HPDE6-E6E7 (cell line): ENCODE measurements at regions not wholly inside any gene's neighbourhood (a gene's known extent, or its start where the extent isn't known, plus 50 kb on each side); places are given as distances from the start of the nearest gene placed in this dataset.

Source experiments
- DNase-seq: peaks from one replicate; pipeline ENCODE4 v3.0.0; 2011; ENCODE audit warnings: missing footprints; ENCODE audit errors: extremely low spot score

DNA sequence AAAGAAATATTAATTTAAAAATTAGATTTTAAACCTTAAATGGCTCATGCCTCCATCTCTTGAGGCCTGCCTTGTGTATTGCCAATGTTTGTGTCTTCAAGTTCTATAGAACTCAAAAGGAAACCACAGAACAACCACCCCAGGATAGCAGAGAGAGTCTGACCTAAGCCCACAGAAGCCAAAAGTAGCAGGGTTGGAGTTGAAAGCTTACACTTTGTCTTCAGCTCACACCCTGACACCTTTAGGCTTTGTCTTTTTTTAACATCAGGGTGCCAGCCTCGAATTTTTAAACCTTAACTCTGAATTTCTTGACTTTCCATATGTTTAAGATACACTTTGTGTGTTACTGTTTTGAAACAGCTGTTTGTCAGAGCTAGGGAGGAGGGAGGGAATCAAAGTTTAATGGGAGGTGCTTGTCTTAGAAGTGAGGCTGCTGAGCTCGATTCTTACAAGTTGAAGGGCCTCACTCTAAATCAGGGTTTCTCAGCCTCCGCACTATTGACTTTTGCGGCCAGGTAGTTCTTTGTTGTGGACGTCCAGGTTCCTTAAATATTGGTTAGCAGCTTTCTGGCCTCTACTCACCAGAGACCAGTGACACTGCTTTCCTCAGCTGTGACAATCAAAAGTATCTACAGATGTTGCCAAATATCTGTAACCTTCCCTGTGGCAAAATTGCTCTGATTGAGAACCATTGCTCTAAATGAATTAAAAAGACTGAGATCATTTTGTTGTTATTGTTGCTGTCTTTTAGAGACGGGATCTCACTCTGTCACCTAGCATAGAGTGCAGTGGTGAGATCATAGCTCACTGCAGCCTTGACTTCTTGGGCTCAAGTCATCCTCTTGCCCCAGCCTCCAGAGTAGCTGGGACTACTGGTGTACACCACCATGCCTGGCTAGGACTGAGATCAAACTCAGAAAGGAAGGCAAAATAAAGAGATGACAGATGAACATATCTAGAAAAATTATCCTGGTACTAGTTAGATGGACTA lies 139.2 kb upstream of the EOMES start:
- DNase-seq: no peak

DNA sequence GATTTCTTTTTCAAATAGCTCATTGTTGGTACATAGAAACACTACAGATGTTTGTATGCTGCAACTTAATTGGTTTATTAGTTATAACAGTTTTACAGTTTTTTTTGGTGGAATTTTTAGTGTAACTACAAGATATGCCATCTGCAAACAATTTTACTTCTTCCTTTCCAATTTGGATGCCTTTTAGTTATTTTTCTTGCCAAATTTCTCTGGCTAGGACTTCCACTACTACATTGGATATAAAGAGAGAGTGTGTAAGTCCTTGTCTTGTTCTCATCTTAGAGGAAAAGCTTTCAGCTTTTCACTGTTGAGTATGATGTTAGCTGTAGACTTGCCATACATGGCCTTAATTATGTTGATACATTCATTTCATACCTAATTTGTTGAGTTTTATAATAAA lies 143.6 kb upstream of the EOMES start:
- DNase-seq: no peak

DNA sequence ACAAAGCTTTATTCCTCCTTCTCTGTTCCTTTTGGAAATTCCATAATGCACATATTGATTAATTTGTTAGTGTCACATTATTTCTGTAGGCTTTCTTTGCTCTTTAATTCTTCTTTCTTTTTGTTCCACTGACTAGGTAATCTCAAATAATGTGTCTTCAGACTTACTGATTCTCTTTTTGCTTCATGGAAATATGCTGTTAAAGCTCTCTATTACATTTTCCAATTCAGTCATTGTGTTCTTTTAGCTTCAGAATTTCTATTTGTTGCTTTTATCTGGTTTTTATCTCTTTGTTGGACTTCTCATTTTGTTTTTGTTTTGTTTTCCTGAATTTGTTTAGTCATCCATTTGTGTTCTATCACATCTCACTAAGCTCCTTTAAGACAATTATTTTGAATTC lies 147.0 kb upstream of the EOMES start:
- DNase-seq: no peak

DNA sequence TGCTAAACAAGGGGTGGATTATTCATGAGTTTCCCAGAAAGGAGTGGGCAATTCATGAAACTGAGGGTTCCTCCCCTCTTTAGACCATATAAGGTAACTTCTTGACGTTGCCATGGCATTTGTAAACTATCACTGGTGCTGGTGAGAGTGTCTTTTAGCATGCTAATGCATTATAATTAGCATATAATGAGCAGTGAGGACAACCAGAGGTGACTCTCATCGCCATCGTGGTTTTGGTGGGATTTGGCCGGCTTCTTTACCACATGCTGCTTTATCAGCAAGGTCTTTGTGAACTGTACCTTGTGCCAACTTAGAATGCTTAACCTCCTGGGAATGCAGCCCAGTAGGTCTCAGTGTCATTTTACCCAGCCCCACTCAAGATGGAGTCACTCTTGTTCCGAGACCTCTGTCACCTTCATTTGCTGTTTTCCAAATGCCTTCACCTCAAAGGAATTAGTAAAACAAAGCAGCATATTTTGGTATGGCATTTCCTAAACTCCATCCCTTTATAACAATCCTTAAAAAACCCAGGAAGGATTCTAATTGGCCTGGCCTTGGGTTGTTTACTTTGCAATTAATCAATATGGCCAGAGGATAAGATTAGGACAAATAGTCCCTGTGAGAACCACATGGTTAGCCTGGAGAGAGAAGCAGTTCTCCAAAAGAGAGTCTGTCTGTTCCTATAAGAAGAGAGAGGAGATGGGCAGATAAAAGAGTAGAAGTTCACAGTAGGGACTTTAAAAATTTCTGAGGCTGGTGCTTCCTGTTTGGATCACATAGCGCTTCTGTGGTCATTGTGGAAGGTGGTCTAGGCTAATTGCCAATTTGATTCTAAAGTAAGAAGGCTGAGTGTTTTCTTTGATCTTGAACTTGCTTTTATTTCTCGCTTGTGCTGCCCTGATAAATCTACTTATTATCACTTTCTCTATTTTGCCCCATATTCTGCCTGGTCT lies 155.2 kb upstream of the EOMES start:
- no peak for DNase-seq

DNA sequence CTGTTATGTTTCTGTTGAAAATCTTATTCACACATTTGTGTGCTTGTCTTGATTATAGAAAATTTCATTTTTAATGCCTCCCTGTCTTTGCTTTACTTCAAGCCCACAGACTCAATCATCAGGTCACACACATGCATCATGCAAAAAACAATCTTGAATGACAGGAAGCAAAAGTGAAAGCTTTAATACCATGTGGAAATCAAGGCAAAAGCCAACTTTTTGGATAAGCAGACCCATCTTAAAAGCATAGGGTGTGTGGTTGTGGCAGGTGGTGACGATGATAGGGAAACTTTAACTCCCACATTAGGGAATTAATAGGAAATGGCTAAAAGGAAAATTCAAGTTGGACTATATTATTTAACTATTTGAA lies 155.9 kb upstream of the EOMES start:
- DNase-seq: no peak

DNA sequence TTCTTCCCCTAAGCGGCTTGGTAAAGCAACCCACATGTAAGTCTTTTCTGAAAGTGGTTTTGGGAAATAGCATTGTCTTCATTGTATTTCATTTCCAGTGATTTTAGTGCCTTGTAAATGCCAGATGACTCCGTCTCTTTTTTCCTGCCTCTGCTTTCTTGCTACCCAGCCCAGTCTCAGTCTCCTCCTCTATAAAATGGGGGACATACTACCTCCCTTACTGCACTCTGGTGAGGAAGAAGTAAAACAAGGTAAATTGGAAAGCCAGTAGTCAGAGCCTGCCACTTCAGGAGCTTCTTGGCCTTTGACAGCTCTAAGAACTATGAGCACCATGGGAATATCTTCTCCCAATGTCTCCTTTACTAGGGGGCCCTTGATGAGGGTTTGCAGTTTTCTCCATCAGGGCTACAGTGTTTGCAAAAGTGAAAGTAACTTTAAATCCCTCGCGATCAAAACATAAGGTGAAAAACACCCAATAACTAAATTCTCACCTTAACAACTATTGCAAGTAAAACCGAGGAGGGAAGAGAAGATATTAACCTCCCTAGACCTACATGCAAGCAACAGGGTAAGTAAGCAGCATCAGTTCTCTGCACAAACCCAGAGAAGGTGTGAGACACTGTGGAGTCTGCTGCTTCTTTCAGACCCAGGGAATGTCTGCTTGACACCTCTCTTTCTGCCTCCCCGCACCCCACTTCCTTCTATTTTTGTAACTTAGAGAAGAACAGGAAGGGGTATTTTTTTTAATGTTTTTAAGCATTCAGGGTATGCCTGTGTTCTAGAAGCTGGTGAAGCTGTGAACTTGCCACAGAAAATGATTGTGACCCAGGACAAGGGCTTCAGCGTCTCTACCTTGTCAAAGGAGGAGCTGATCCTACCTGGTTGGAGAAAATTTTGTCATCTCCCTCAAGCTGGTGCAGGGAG lies 159.1 kb upstream of the EOMES start:
- DNase-seq: no peak

DNA sequence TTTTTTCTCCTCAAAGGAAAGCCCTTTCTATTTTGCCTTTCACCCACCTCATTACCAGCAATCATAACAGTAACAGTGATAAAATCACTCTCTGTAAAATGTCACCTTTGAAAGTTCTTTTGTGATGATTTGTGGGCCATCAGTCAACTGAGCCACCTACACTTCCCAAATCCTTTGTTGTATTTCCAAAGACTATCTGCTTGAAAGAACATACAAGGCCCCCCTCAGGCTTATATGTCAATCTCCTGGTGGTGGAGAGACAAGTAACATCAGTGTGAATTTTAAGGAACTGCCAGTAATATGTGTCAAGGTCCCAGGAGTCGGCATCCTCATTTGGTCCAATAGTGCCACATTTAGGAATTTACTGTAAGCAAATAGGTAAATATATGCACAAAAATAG lies 161.1 kb upstream of the EOMES start:
- DNase-seq: no peak

DNA sequence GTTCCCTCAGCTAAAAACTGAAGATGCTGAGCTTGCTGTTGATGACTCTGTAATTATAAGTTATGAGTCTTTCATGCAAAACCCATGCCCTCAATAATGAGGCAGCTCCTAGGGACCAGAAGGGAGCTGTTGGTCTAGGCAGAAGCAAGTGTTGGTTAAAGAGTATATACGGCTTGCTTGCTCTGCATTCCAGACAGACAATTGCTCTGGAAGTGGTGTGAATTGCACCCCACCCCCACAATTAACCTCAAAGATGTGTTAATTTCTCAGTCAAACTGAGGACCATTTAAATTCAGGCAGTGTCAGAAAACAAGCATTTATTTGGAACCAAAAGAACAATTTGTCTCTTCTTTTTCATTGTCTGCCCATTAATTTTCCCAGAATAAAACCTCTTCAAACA lies 163.5 kb upstream of the EOMES start:
- DNase-seq: no peak

DNA sequence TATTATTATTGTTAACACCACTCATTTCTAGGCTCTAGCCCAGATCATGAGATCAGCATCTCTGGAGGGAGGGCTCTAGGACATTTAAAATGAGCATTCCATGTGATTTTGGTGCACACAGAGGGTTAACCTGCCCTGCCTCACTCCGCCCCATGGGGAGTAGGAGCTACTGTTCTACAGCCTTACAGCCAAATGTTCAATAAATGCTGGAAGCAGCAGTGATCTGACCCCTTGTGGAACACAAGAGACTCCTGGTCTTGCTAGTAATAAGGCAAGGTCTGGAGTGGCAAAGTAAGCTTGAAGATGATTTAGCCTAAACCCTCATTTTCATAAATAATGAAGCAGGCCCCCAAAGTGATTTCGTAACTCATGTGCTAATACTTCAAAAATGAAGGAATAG lies 166.4 kb upstream of the EOMES start:
- DNase-seq: no peak

DNA sequence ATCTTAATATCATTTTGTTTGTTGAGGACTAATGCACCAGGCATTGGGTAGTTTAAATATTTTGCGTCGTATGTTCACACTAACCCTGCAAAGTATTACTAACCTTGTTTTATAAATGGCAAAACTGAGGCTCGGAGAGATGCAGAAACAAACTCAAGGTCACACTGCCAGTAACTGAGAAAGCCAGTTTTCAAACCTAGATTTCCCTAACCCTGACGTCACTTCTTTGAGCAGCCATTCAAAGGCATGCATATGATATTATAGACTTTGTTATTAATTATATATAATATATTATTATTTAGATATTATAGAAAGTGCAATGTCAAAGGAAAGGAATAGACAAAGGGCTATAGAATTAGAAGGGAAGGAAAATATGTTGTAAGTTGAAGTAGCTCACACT lies 167.6 kb upstream of the EOMES start:
- DNase-seq: no peak

DNA sequence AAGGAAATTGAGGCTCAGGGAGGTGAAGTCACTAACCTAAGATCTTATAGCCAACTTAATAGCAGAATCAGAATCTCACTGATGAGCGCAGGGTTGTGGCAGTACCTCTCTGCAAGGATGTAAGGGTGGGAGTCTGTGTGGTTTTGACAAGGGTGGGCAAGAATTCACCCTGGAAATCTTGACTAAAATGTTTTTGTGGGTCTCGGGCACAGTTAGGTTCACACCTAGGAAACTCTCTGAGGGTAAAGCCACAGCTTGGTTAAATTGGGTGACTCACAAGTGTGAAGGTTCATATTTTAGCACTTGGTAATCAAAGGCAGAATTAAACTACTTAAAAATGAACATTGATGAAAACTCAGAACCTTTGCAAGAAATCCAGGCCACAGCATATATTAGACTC lies 178.2 kb upstream of the EOMES start:
- DNase-seq: no peak

DNA sequence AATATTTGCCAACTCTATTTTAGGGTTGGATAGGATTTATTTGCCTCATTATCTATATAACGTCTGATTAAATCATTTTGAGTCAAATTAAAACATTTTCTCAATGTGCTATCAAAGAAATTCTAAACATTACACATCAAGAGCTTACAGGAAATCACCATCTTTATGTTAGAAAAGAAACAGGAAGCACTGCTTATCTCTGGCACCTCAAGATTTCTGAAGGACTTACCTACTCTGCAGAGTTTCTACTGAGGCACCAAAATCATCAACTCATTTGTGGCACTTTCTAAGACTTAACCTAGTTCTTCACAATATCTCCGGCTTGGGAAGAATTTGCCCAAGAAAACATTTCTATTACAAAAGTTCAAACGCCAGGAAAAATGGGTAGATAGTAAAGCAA lies 181.3 kb upstream of the EOMES start:
- DNase-seq: no peak

DNA sequence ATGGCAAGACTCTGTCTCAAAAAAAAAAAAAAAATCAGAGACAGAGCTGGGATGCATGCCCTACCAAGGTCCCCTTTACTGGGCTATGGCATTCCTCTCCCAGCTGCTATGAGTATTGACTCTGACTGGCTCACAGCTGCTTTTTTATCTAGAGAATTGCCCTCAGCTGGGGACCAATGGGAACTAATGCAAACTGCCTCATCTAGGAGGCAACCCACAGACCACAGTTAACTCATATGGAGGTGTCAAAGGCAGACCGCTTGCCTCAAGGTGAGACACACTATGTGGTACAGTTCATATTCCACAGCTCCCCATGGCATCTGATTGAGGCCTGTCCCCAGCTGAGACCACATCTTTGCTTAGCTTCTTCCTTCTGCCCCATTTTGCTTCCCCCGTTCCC lies 183.5 kb upstream of the EOMES start:
- no peak for DNase-seq

DNA sequence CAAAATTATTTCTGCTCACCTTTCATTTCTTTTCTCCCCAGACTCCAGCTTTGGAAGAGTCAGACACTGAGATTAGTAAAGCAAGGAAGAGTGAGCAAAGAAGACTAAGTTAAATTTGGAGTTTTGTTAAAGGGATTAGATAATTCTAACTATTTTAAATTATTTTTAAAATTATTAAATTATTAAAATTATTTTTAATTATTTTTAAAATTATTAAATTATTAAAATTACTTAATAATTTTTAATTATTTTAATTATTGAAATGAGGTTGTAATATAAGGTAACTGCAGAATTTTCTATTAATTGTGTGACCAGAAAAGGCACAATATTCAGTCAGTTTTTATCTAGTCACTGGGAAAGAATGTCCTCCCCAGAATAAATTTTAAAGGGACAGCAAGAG lies 185.0 kb upstream of the EOMES start:
- DNase-seq: no peak

DNA sequence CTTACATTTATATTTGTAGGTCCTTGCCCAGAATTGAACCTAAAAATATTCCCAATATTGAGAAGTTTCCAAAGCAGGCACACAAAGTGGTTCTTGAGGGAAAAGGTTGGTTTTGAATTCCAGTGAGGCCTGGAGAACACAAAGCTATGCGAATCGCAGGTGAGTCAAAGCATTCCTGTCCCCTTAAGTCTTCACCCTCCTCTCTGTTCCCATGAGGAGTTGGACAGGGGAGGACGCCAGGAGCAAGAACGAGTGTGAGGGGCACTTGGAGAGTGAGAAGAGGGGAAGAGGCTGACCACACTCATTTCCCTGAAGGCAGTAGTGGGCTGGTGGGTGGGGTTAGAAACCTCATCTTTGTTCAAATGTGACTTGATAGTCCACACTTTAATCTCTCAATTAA lies 185.8 kb upstream of the EOMES start:
- no peak for DNase-seq

DNA sequence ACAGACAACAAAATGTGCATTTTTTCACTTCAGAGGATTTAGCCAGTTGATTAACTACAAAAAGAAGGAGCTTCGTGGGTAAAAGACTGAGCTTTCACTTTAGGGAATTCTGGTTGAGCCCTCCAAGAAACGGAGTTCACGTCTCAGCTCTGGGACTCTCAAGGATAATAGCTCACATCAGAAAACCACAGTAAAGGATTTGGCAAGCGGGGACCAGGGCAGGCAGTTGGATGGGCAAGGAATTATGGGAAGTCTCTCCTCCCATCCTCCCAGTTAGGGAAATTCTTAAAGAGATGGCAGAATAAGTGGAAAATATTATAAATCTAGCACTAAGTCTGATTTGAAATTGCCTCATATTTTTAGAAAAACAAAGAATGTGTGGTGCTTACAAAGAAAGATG lies 188.3 kb upstream of the EOMES start:
- no peak for DNase-seq

DNA sequence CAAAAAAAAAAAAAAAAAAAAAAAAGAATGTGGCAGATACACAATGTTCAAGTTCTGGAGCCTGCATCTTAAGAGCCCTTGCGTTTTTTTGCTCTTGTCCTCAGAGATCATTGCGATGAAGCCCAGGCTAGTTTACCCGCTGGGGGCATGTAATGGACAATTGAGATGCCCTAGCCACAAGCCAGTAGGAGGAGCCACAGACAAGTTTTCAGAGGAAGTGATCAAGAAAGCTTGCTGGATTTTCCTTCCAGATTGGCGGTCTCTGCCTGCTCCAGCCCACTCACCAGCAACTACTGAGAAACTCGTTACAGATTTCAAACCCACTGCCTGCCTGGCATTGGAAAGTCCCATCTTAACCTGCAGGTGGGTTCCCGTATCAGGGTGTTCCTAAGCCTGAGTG lies 192.1 kb upstream of the EOMES start:
- no peak for DNase-seq

DNA sequence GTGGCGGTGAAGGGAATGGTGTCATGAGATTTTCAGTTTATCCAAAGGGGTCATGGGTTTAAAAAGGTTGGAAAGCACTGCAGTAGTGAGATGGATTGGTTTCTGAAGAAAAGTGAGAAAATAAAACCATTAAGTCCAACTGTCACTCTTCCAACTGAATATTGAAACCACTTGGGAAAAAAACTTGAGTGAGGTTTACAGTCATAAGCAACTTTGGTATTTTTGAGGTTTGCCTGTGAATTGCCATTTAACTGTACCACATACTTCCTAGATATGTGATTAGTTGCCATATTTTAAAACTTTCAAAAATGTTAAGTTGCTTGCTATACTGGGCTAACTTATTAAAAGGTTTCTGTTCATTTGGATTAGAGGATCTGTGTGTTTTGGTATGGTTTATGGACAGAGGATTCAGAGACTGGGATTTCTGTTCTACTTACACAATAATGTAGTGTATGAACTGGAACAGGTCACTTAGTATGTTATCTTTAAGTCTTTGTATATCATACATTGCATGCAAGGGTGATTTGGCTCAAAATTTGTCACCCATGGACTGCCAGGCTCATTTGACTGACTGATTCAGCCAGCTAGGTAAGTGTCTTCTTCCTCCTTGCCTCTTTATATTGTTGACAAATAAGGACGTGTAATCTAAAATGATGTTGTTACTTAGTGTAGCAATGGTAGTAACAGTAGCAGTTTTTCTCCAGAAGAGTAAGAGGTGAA lies 201.4 kb upstream of the EOMES start:
- DNase-seq: no peak

DNA sequence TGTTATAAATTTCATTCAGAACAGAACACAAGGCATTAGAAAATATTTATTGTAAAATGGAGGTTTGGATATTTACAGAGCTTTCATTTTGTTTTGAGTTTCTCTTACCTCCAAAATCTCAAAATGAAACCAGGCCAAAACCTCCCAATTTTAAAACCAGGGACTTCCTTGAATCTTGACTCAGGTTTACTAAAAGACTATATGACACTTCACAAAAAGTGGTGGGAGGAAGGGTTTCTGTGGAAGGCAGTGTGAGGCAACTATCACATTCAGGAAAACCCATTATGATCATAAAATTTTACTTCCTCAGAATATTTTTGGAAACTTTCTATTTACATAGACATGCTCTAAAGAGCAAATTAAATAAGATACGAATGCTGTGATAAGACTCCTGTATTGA lies 205.8 kb upstream of the EOMES start:
- DNase-seq: no peak

DNA sequence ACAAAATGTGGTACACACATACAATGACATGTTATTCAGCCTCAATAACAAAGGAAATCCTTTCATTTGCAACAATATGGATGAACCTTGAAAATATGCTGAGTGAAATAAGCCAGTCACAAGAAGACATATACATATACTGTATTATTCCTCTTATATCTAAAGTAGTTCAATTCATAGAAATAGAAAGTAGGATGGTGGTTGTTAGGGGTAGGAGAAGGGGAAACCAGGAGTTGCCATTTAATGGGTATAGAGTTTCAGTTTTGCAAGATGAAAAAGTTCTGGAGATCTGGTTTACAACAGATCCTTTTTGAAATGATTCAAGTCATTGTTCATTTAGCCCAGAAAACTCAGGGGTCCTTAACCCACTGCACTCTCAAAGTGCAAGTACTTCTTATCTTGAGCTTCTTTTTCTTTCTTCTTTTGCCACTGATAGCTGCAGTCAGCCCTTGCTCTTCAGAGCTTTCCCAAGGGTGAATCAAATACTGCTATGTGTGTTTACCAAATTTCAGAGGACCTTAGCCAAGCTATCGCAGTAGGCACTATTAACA lies 208.0 kb upstream of the EOMES start:
- DNase-seq: no peak

DNA sequence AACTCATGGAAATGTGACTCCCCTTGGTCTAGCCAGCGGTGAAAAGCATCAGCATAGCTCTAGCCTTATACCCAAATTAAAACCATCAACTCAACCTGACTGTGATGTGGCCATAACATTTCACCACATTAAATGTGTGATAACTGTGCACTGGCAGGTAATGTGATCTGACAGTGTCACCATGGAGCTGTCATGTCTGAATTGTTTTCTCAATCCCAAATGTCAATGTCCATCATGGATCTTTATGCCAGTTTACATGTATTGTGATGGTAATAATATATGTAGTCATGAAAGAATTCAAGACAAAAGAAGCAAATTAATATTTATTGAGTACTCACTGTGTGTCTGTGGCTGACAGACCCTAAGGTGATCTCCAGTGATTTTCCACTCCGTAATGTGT lies 213.4 kb upstream of the EOMES start:
- no peak for DNase-seq
